GM12891 (cell line): ENCODE measurements at regions not wholly inside any gene's neighbourhood (a gene's known extent, or its start where the extent isn't known, plus 50 kb on each side); places are given as distances from the start of the nearest gene placed in this dataset.

Experiments
- PAX5 ChIP-seq: IDR thresholded peaks from 2 replicates; pipeline ENCODE4 v1.6.1; 2011; ENCODE audit warnings: low read length, moderate library complexity, mild to moderate bottlenecking; ENCODE audit not compliant: insufficient read depth, severe bottlenecking
- POLR2A ChIP-seq: IDR thresholded peaks from 2 replicates; pipeline ENCODE4 v1.6.1; 2011; ENCODE audit warnings: low read depth, low read length, control low read depth
- POLR2AphosphoS5 ChIP-seq: IDR thresholded peaks from 2 replicates; pipeline ENCODE4 v1.6.1; 2011; ENCODE audit warnings: low read depth, low read length, control low read depth
- POU2F2 ChIP-seq: IDR thresholded peaks from 2 replicates; pipeline ENCODE4 v1.6.1; 2011; ENCODE audit warnings: low read depth, mild to moderate bottlenecking, control low read depth, low read length, moderate library complexity
- SPI1 ChIP-seq: IDR thresholded peaks from 2 replicates; pipeline ENCODE4 v1.6.1; 2011; ENCODE audit warnings: low read depth, low read length, control low read depth
- TAF1 ChIP-seq: IDR thresholded peaks from 2 replicates; pipeline ENCODE4 v1.6.1; 2011; ENCODE audit warnings: low read depth, low read length, control low read depth

- no peak for TF ChIP-seq POLR2A
- no peak for TF ChIP-seq POU2F2
- TF ChIP-seq POLR2AphosphoS5 = no peak
- no peak for TF ChIP-seq TAF1
- TF ChIP-seq SPI1 = no peak
- TF ChIP-seq PAX5 = no peak
Measured at GRCh38 chr17:56740481-56740880, 93.2 kb downstream of the C17orf67 start.
